ENCODE measurements at regions not wholly inside any gene's neighbourhood (a gene's known extent, or its start where the extent isn't known, plus 50 kb on each side); places are given as distances from the start of the nearest gene placed in this dataset.

- TF ChIP-seq, protein P1, sequence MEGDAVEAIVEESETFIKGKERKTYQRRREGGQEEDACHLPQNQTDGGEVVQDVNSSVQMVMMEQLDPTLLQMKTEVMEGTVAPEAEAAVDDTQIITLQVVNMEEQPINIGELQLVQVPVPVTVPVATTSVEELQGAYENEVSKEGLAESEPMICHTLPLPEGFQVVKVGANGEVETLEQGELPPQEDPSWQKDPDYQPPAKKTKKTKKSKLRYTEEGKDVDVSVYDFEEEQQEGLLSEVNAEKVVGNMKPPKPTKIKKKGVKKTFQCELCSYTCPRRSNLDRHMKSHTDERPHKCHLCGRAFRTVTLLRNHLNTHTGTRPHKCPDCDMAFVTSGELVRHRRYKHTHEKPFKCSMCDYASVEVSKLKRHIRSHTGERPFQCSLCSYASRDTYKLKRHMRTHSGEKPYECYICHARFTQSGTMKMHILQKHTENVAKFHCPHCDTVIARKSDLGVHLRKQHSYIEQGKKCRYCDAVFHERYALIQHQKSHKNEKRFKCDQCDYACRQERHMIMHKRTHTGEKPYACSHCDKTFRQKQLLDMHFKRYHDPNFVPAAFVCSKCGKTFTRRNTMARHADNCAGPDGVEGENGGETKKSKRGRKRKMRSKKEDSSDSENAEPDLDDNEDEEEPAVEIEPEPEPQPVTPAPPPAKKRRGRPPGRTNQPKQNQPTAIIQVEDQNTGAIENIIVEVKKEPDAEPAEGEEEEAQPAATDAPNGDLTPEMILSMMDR (IDR thresholded peaks at IDR 0.05): no peak
- ATAC-seq (no peak), DNase-seq (no peak)
- no peaks in the 10 kb centered on the region for H3K9me3 Mint-ChIP-seq
- peaks cover 3% of the 10 kb centered on the region for H3K36me3 Mint-ChIP-seq (ENCODE audit: low read depth)
- H3K4me1 Mint-ChIP-seq (ENCODE audit: low read depth): no peaks in the 10 kb centered on the region
- CTCF ChIA-PET: no interaction called here
- intact Hi-C loops (cut with micrococcal nuclease): no loop called here
- no peak overlapping the region for H3K27ac Mint-ChIP-seq
- no peak overlapping the region for H3K4me3 Mint-ChIP-seq
- POLR2A ChIA-PET: interaction anchor here (0.9 kb wide), 1 partner anchor 185 kb away, joined by 4 read pairs; no protein-coding TSS in a partner anchor
- H3K27me3 Mint-ChIP-seq: peaks cover 16% of the 10 kb centered on the region
Measured at GRCh38 chr9:1855726-1856125, 159.4 kb upstream of the SMARCA2 start.

DNA sequence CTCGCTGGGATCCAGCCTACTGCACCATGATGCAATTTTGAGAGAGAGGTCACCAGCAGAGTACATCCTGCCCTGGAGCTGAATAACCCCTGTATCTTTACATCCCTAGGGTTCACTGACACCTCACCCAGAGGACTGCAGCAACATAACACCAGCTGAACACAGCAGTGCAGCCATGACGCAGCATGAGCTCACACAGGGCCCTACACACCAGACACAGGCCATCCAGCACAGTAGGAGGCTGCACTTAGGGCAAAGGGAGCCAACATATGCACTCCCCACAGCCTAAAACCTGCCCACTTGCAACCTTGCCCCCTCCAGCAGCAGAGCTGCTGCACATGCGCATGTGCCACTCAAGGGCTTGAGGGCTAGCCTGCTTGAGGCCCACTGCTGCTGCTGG lies 157.3 kb upstream of the SMARCA2 start:
- ATAC-seq (no peak), DNase-seq (no peak)
- Mint-ChIP-seq H3K9me3 (peaks cover 1% of the 10 kb centered on the region), H3K36me3 (ENCODE audit: low read depth) (peaks cover 3% of the 10 kb centered on the region), H3K4me1 (ENCODE audit: low read depth) (peaks cover 11% of the 10 kb centered on the region), H3K4me3 (no peak overlapping the region), H3K27me3 (peaks cover 24% of the 10 kb centered on the region), H3K27ac (no peak overlapping the region)
- intact Hi-C loops (cut with micrococcal nuclease): no loop called here
- ChIA-PET POLR2A (no interaction called here), CTCF (no interaction called here)
- TF ChIP-seq, protein P1 (IDR thresholded peaks at IDR 0.05): no peak

GRCh38 chr9:1869843-1870242 lies 145.3 kb upstream of the SMARCA2 start:
- POLR2A ChIA-PET: interaction anchor here (0.6 kb wide), 1 partner anchor 94 kb away, joined by 3 read pairs; no protein-coding TSS in a partner anchor
- CTCF ChIA-PET: interaction anchor here (0.7 to 1.6 kb wide), 7 partner anchors 9 to 217 kb away, joined by 3 to 5 read pairs (median 3); no protein-coding TSS in a partner anchor
- intact Hi-C loops (cut with micrococcal nuclease): no loop called here
- peaks cover 29% of the 10 kb centered on the region for H3K27me3 Mint-ChIP-seq
- H3K9me3 Mint-ChIP-seq: no peaks in the 10 kb centered on the region
- DNase-seq (peak; percentile 54), ATAC-seq (peak; percentile 75)
- TF ChIP-seq, protein P1 (IDR thresholded peaks at IDR 0.05): peak; percentile 51
- H3K4me1 Mint-ChIP-seq (ENCODE audit: low read depth): no peaks in the 10 kb centered on the region
- H3K27ac Mint-ChIP-seq: no peak overlapping the region
- no peak overlapping the region for H3K4me3 Mint-ChIP-seq
- no peaks in the 10 kb centered on the region for H3K36me3 Mint-ChIP-seq (ENCODE audit: low read depth)

DNA sequence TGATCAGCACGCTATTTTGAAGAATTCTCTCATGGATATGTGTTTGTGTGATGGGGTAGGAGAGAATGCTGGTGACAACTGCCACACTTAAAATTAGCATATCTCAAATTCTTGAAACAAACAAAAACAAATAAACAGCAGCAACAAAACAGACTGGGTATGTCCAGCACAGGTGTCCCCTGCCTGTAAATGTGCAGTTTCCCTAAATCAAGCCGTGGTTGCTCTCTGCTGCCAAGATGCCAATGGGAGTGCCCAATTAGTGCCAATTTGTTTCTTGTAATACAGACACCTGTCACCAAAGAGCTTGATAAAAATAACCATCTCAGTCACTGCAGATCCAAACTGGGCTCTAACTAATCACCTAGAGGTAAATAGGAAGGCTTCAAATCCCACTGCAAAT lies 144.2 kb upstream of the SMARCA2 start:
- ChIA-PET CTCF (interaction anchor here (0.9 to 1.5 kb wide), 2 partner anchors 10 to 70 kb away, joined by 3 read pairs; no protein-coding TSS in a partner anchor), POLR2A (no interaction called here)
- TF ChIP-seq, protein P1 (IDR thresholded peaks at IDR 0.05): no peak
- ATAC-seq (no peak), DNase-seq (no peak)
- no peaks in the 10 kb centered on the region for H3K36me3 Mint-ChIP-seq (ENCODE audit: low read depth)
- H3K9me3 Mint-ChIP-seq: no peaks in the 10 kb centered on the region
- H3K4me3 Mint-ChIP-seq: no peak overlapping the region
- no peak overlapping the region for H3K27ac Mint-ChIP-seq
- intact Hi-C loops (cut with micrococcal nuclease): no loop called here
- peaks cover 10% of the 10 kb centered on the region for H3K4me1 Mint-ChIP-seq (ENCODE audit: low read depth)
- H3K27me3 Mint-ChIP-seq: peaks cover 26% of the 10 kb centered on the region

GRCh38 chr9:1871626-1872419 lies 143.3 kb upstream of the SMARCA2 start:
- Mint-ChIP-seq H3K27me3 (peaks cover 24% of the 10 kb centered on the region), H3K4me1 (ENCODE audit: low read depth) (peaks cover 19% of the 10 kb centered on the region), H3K27ac (no peak overlapping the region), H3K36me3 (ENCODE audit: low read depth) (no peaks in the 10 kb centered on the region), H3K9me3 (no peaks in the 10 kb centered on the region), H3K4me3 (no peak overlapping the region)
- CTCF ChIA-PET: interaction anchor here (0.9 kb wide), 1 partner anchor 11 kb away, joined by 3 read pairs; no protein-coding TSS in a partner anchor
- DNase-seq (peak; percentile 8), ATAC-seq (no peak)
- POLR2A ChIA-PET: interaction anchor here (0.7 kb wide), 1 partner anchor 309 kb away, joined by 3 read pairs; no protein-coding TSS in a partner anchor
- intact Hi-C loops (cut with micrococcal nuclease): no loop called here
- TF ChIP-seq, protein P1 (IDR thresholded peaks at IDR 0.05): no peak
